HUES64 (cell line): ENCODE measurements at regions not wholly inside any gene's neighbourhood (a gene's known extent, or its start where the extent isn't known, plus 50 kb on each side); places are given as distances from the start of the nearest gene placed in this dataset.

Experiments
- H3K27ac ChIP-seq: 2 replicates; pipeline ENCODE4 v1.7.0; 2013; ENCODE audit warnings: low read depth, low read length, inconsistent platforms
- H3K27me3 ChIP-seq: 2 replicates; pipeline ENCODE4 v1.6.1; 2013; ENCODE audit warnings: mild to moderate bottlenecking, low read length; ENCODE audit not compliant: insufficient read depth
- H3K36me3 ChIP-seq: 2 replicates; pipeline ENCODE4 v1.6.1; 2013; ENCODE audit warnings: mild to moderate bottlenecking, low read length; ENCODE audit not compliant: insufficient read depth
- H3K4me1 ChIP-seq: 2 replicates; pipeline ENCODE4 v1.6.1; 2013; ENCODE audit warnings: mild to moderate bottlenecking, low read length, moderate library complexity; ENCODE audit not compliant: insufficient read depth
- H3K4me3 ChIP-seq: 2 replicates; pipeline ENCODE4 v1.5.1; 2013; ENCODE audit warnings: mild to moderate bottlenecking, low read length, moderate library complexity
- H3K9ac ChIP-seq: 2 replicates; pipeline ENCODE4 v1.6.1; 2013; ENCODE audit warnings: mild to moderate bottlenecking, low read depth, low read length
- H3K9me3 ChIP-seq: 2 replicates; pipeline ENCODE4 v1.6.1; 2013; ENCODE audit warnings: low read depth, low read length; ENCODE audit not compliant: insufficient read depth
- WGBS: fragments of 150-250, 120-280 bp; methylation state at CpG from one replicate; pipeline ENCODE4 v1.1.7; 2013; ENCODE audit warnings: missing lambda C conversion rate; 5-methylcytosine and 5-hydroxymethylcytosine counted together

DNA sequence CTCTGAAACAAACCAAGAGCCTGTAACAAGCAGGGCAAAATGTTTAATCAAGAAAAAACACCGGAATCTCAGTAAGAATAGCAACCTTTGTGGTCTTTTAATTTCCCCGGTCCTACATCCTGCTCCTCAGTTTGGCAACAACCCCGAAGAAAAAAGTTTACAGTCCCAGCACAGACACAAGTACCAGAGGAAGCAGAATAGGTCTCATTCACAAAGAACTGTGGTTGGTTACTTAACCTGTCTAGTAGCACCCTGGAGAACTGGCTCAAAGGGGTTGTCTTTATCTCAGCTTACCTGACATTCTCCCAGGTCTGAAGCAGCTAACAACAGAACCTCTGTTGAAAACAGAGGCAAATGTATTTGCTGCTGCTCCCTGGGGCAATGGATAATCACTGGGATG is 399.3 kb downstream of the AJAP1 start:
- Histone ChIP-seq H3K27me3 (no peaks in the 10 kb centered on the region), H3K9me3 (peaks cover 21% of the 10 kb centered on the region), H3K27ac (no peak overlapping the region), H3K4me3 (no peak overlapping the region), H3K36me3 (no peaks in the 10 kb centered on the region), H3K4me1 (peaks cover 23% of the 10 kb centered on the region), H3K9ac (no peak overlapping the region)
- WGBS: 66% methylated on average over 3 of the region's 3 CpGs

DNA sequence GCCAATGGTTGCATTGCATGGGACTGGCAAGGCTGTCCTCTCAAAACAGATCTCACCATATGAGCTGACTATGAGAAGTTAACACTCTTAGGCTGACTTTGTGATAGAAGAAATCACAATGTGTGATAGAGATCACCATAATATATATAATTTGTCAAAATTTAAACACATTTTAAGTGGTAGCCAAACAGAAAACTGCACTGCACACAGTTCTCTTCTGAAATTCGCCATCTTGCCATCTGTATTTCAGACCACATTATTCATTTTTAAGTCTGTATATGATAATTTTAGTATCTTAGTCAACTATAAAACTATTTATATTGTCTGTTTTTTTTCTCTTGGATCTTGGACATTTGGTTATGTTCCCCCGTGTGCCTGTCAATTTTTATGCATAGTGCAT is 374.7 kb downstream of the AJAP1 start:
- no peaks in the 10 kb centered on the region for H3K9me3 ChIP-seq
- H3K9ac ChIP-seq: no peak overlapping the region
- no peaks in the 10 kb centered on the region for H3K4me1 ChIP-seq
- H3K4me3 ChIP-seq: no peak overlapping the region
- 70% methylated on average over 1 of the region's 2 CpGs for WGBS
- no peaks in the 10 kb centered on the region for H3K36me3 ChIP-seq
- no peaks in the 10 kb centered on the region for H3K27me3 ChIP-seq
- H3K27ac ChIP-seq: no peak overlapping the region

DNA sequence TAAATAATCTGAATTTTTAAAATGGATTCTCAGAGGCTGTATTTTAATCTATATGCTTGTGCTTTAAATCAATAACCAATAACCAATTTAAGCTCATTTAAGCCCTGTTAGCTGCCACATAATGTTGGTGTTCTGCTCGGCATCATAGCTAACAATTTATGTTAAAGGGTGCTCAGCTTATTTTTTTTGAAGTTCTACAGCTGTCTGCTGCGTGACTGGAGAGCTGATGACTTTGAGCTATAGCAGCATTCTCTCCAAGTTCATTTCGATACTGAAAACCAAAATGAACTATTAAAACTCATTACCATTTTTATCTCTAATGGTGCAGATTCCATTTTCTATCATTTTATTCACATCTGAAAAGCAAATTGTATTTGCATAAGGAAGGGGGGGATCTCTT is 357.8 kb downstream of the AJAP1 start:
- Histone ChIP-seq H3K27ac (no peak overlapping the region), H3K9ac (no peak overlapping the region), H3K36me3 (no peaks in the 10 kb centered on the region), H3K4me1 (no peaks in the 10 kb centered on the region), H3K9me3 (no peaks in the 10 kb centered on the region), H3K4me3 (no peak overlapping the region), H3K27me3 (no peaks in the 10 kb centered on the region)
- WGBS: 98% methylated on average over 3 of the region's 3 CpGs

DNA sequence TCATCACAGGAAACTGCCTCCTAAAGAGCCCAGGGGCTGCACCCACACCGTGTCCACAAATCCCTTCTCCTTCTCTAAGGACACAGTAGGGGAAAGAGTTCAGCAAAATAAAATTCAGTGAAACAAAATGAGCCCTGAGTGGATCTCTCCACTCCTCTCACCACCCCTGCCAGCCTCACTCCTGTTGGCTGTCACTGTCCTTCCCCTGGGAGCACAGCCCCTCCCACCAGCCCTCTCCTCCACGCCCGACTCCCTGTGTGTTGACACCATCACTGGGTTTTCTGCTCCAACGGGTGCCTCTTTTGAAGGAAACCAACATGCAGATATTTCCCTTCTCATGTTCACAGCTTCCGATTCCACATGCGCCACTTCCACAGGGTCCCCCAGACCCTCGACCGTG is 356.2 kb downstream of the AJAP1 start:
- no peaks in the 10 kb centered on the region for H3K9me3 ChIP-seq
- H3K36me3 ChIP-seq: no peaks in the 10 kb centered on the region
- H3K27ac ChIP-seq: no peak overlapping the region
- 90% methylated on average over 8 of the region's 8 CpGs for WGBS
- H3K4me3 ChIP-seq: no peak overlapping the region
- no peaks in the 10 kb centered on the region for H3K27me3 ChIP-seq
- H3K9ac ChIP-seq: no peak overlapping the region
- no peaks in the 10 kb centered on the region for H3K4me1 ChIP-seq

DNA sequence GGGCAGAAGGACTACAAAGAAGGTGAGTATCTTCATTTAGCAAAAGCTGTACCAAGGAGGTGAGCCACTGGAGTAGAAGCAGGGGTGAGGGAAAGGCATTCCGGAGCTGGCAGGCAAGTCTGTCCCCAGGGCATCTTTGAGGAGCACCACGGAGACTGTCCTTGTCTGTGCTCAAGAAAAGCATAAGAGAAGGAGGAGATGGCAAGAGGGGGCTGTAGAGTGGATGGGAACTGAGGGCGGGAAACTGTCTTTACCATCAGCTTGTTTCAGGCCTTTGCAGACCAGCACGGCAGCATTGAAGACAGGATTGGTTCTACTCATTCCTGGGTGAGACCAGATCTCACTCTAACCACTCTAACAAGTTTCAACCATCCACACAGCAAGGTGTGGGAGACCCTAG is 355.8 kb downstream of the AJAP1 start:
- H3K27me3 ChIP-seq: no peaks in the 10 kb centered on the region
- no peaks in the 10 kb centered on the region for H3K4me1 ChIP-seq
- no peaks in the 10 kb centered on the region for H3K9me3 ChIP-seq
- no peak overlapping the region for H3K9ac ChIP-seq
- 88% methylated on average over 4 of the region's 4 CpGs for WGBS
- no peaks in the 10 kb centered on the region for H3K36me3 ChIP-seq
- no peak overlapping the region for H3K4me3 ChIP-seq
- H3K27ac ChIP-seq: no peak overlapping the region

DNA sequence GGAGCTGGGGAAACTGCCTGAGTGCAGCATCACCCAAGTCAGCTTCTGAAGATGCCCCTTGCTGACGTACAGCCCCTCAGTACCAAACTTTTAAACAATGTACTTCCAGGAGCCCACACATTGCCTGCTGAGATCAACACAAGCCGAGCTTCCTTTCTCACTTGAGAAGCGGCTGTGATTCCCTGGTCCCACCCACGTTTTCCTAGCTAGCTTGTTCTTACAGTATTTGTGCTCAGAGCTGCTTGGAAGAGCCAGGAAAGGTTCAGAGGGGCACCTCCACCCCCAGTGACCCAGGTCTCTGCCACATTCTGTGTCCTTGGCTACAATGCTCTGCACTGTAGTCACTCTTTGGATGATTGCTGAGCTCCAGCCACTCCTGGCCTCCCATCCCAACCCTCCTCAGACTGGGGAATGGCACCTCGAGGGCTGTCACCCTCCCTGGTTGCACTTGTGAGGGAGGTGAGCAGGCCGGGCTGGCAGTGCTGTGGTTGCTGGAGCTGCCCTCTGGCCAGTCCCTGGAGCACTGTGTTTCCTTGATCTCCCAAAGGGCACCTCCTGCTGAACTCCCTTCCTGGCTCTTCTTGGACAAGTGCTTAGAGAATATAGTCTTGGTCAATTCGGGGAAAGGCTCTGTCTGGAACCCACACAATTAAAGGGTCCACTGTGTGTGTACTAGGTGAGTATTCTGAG is 355.1 kb downstream of the AJAP1 start:
- no peak overlapping the region for H3K9ac ChIP-seq
- no peak overlapping the region for H3K27ac ChIP-seq
- no peaks in the 10 kb centered on the region for H3K4me1 ChIP-seq
- H3K4me3 ChIP-seq: no peak overlapping the region
- 86% methylated on average over 7 of the region's 7 CpGs for WGBS
- no peaks in the 10 kb centered on the region for H3K9me3 ChIP-seq
- H3K36me3 ChIP-seq: no peaks in the 10 kb centered on the region
- H3K27me3 ChIP-seq: no peaks in the 10 kb centered on the region

DNA sequence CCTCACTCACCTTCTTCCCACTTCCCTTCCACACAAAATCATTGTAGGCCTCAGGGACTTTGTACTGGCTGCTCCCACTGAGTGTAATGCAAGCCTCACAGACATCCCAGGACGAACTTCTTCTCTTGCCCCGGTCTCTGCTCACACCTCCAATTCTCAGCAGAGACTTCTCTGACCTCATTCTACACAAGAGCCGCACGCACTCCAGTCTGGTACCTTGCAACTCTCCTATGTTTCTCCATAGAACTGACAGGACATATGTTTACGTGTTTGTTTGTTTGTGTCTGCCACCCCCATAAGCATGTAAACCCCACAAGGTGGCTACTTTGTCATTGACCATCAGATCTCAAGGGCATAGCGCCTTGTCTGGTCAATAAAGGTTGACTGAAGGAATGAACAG is 350.8 kb downstream of the AJAP1 start:
- Histone ChIP-seq H3K27ac (no peak overlapping the region), H3K27me3 (no peaks in the 10 kb centered on the region), H3K4me1 (no peaks in the 10 kb centered on the region), H3K9ac (no peak overlapping the region), H3K36me3 (no peaks in the 10 kb centered on the region), H3K9me3 (no peaks in the 10 kb centered on the region), H3K4me3 (no peak overlapping the region)
- WGBS: 80% methylated on average over 6 of the region's 6 CpGs

DNA sequence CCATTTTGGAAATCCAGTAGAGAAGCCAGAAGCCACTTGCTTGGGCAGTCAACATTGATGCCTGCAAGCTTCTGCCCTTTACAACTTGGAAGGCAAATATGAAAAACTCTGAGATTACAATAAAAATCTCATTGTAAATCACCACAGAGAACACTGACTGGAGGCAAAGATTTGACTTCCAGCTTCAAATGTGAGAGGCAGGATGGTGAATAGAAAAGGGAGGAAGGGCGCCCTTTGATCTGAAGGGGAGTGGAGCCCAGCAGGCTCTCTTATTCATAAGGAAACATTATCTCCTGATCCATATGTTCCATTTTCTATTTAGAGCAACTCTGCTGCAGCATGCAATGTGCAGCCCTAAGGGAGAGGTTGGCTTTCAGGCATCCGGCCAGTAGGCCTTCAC is 348.3 kb downstream of the AJAP1 start:
- H3K9ac ChIP-seq: no peak overlapping the region
- H3K27ac ChIP-seq: no peak overlapping the region
- H3K4me1 ChIP-seq: no peaks in the 10 kb centered on the region
- no peaks in the 10 kb centered on the region for H3K36me3 ChIP-seq
- no peak overlapping the region for H3K4me3 ChIP-seq
- H3K27me3 ChIP-seq: no peaks in the 10 kb centered on the region
- no peaks in the 10 kb centered on the region for H3K9me3 ChIP-seq
- WGBS: 97% methylated on average over 2 of the region's 2 CpGs

DNA sequence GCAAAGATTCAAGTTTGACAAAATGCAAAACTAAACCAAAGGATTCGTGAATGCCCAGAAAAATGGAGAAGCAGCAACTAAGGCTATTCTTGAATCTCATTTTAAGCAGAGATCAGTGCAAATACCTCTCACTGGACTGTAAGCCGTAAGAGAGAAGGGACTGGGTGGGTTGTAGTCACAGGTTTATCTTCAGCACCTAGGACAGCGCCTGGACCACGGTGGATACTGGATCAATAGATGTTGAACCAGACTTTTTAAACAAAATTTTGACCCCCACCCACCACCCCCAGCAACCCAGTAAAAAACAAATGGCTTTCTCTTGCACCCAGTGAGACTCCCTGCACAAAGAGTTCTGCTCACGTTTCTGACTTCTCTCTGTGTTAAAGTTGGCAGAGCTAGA is 347.1 kb downstream of the AJAP1 start:
- 55% methylated on average over 5 of the region's 5 CpGs for WGBS
- Histone ChIP-seq H3K9ac (no peak overlapping the region), H3K4me1 (no peaks in the 10 kb centered on the region), H3K27me3 (no peaks in the 10 kb centered on the region), H3K9me3 (no peaks in the 10 kb centered on the region), H3K36me3 (no peaks in the 10 kb centered on the region), H3K4me3 (no peak overlapping the region), H3K27ac (no peak overlapping the region)

DNA sequence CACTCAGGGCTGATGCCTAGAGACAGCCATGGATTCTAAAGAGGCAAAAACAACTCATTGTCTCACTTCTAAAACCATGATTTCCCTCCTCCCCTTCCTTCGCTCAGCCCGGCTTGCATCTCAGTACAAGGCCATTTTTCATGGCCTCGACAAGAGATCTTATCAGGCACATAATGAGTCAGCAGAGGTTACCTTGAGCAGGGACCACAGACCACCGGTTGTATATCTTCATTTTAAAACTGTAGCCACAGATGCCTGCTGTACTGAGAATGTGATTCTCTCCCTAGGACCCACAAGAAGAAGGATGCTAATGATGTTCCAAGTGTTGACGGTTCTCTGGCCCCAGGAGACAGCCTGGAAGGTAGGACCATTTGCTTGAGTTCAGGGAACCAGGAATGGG is 331.9 kb downstream of the AJAP1 start:
- 89% methylated on average over 5 of the region's 5 CpGs for WGBS
- Histone ChIP-seq H3K27ac (no peak overlapping the region), H3K4me3 (no peak overlapping the region), H3K4me1 (0 out of 2 replicates have a peak, but pooled peaks cover 3% of the 10 kb centered on the region), H3K9me3 (peaks cover 3% of the 10 kb centered on the region; the same call in 1 of the 2 replicates), H3K27me3 (no peaks in the 10 kb centered on the region), H3K9ac (no peak overlapping the region), H3K36me3 (no peaks in the 10 kb centered on the region)

DNA sequence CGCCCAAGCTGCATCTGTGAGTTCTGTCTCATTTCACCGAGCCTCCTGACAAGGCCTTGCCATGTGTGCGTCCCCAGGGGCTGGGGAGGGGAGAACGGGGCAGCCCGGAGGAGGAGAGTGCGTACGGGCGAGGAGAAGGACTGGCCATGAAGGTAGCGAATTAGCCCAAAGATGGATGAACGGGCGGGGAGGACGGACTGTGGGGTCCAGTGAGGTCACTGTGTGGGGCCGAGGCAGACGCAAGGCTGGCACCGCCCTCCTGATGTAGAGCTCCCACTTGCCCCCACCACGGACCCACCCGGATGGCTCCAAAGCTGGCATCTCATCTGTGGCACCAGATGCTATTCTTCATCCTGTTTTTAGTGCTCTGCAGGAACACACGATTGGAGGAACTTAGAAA is 330.4 kb downstream of the AJAP1 start:
- Histone ChIP-seq H3K27me3 (no peaks in the 10 kb centered on the region), H3K36me3 (no peaks in the 10 kb centered on the region), H3K9ac (no peak overlapping the region), H3K4me1 (0 out of 2 replicates have a peak, but pooled peaks cover 3% of the 10 kb centered on the region), H3K4me3 (no peak overlapping the region), H3K27ac (no peak overlapping the region), H3K9me3 (peaks cover 3% of the 10 kb centered on the region; the same call in 1 of the 2 replicates)
- 91% methylated on average over 18 of the region's 18 CpGs for WGBS

DNA sequence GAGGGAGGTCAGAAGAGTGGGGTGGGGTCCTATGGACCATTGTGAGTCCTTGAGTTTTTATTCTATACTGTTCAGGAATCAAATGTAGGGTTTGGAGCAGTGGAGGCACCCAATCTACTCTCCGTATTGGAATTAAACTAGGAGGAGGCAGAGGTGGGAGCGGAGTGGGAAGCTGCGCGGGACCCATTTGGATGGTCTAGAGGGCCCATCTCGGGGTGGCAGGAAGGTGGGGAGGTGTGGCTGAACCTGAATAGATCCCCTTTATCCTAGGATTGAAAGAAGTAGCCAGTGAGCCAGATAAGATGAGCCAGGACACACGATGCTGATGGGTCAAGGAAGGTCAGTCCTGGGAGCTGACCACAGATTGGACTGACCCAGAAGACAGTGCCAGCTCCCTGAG is 325.8 kb downstream of the AJAP1 start:
- H3K9me3 ChIP-seq: peaks cover 3% of the 10 kb centered on the region; the same call in 1 of the 2 replicates
- no peak overlapping the region for H3K27ac ChIP-seq
- H3K27me3 ChIP-seq: no peaks in the 10 kb centered on the region
- whole genome bisulfite sequencing: 95% methylated on average over 6 of the region's 6 CpGs
- no peaks in the 10 kb centered on the region for H3K36me3 ChIP-seq
- no peaks in the 10 kb centered on the region for H3K4me1 ChIP-seq
- H3K4me3 ChIP-seq: no peak overlapping the region
- H3K9ac ChIP-seq: no peak overlapping the region
